ENCODE measurements at regions not wholly inside any gene's neighbourhood (a gene's known extent, or its start where the extent isn't known, plus 50 kb on each side); places are given as distances from the start of the nearest gene placed in this dataset.

GRCh38 chr1:56215086-56215485 is 364.3 kb downstream of the PLPP3 start:
- DNase-seq = no peak

GRCh38 chr1:56213068-56213467 is 366.3 kb downstream of the PLPP3 start:
- DNase-seq = no peak

GRCh38 chr1:56212143-56212542 is 367.2 kb downstream of the PLPP3 start:
- no peak for DNase-seq

- DNase-seq = no peak
Observed at GRCh38 chr1:56206391-56206790, 373.0 kb downstream of the PLPP3 start.

- no peak for DNase-seq
Observed at GRCh38 chr1:56204206-56204605, 375.2 kb downstream of the PLPP3 start.

GRCh38 chr1:56202796-56203492 is 376.4 kb downstream of the PLPP3 start:
- no peak for DNase-seq

GRCh38 chr1:56202186-56202585 is 377.2 kb downstream of the PLPP3 start:
- no peak for DNase-seq

- DNase-seq = no peak
Observed at GRCh38 chr1:56200896-56201295, 378.5 kb downstream of the PLPP3 start.

- DNase-seq = peak; percentile 66
Observed at GRCh38 chr1:56200442-56200841, 378.9 kb downstream of the PLPP3 start.

GRCh38 chr1:56199956-56200355 is 379.4 kb downstream of the PLPP3 start:
- DNase-seq = no peak

GRCh38 chr1:56199061-56199460 is 380.3 kb downstream of the PLPP3 start:
- no peak for DNase-seq

- no peak for DNase-seq
Observed at GRCh38 chr1:56197946-56198345, 381.4 kb downstream of the PLPP3 start.

- DNase-seq = no peak
Observed at GRCh38 chr1:56196839-56197238, 382.5 kb downstream of the PLPP3 start.

- DNase-seq = peak; percentile 20
Observed at GRCh38 chr1:56194701-56195300, 384.6 kb downstream of the PLPP3 start.

GRCh38 chr1:56193656-56194055 is 385.7 kb downstream of the PLPP3 start:
- no peak for DNase-seq

- DNase-seq = peak; percentile 45
Observed at GRCh38 chr1:56191369-56191768, 388.0 kb downstream of the PLPP3 start.

- DNase-seq = peak; percentile 22
Observed at GRCh38 chr1:56190806-56191365, 388.5 kb downstream of the PLPP3 start.

- DNase-seq = no peak
Observed at GRCh38 chr1:56189946-56190805, 389.2 kb downstream of the PLPP3 start.

GRCh38 chr1:56189454-56189853 is 389.9 kb downstream of the PLPP3 start:
- DNase-seq = no peak

GRCh38 chr1:56188855-56189254 is 390.5 kb downstream of the PLPP3 start:
- no peak for DNase-seq

GRCh38 chr1:56188221-56188620 is 391.1 kb downstream of the PLPP3 start:
- no peak for DNase-seq

GRCh38 chr1:56187405-56187804 is 392.0 kb downstream of the PLPP3 start:
- no peak for DNase-seq

GRCh38 chr1:56185493-56185892 is 393.9 kb downstream of the PLPP3 start:
- DNase-seq = no peak

GRCh38 chr1:56183151-56183550 is 396.2 kb downstream of the PLPP3 start:
- DNase-seq = no peak
